Caco-2 (cell line): ENCODE measurements at regions not wholly inside any gene's neighbourhood (a gene's known extent, or its start where the extent isn't known, plus 50 kb on each side); places are given as distances from the start of the nearest gene placed in this dataset.

Experiments
- BruUV-seq: library from RNA; stranded (reverse); fragments of 400-500 nt; replicated peaks from 2 replicates; lab custom pipeline; 2021; lab: Mats Ljungman, UMichigan
- CTCF ChIA-PET: fragments of 300-600 bp; sonication (Branson Sonifier 250); formaldehyde crosslinking; loops from one replicate; lab custom pipeline; 2022; ENCODE audit warnings: antibody characterized with exemption; lab: Charles Lee
- POLR2A ChIA-PET: fragments of 300-600 bp; sonication (Branson Sonifier 250); formaldehyde crosslinking; loops from one replicate; lab custom pipeline; 2022; ENCODE audit warnings: antibody characterized with exemption; lab: Charles Lee
- DNase-seq, 2 experiments: peaks; one replicate each; pipeline versions ENCODE4 v3.0.0 to v3.0.0-alpha.2; 2020 to 2022
- H3K27me3 ChIP-seq: replicated peaks from 2 replicates; pipeline ENCODE4 v1.6.0; 2011; ENCODE audit warnings: low read length; ENCODE audit not compliant: control insufficient read depth, insufficient read depth
- H3K36me3 ChIP-seq: 2 replicates; pipeline ENCODE4 v1.5.1; 2011; ENCODE audit warnings: low read length; ENCODE audit not compliant: control insufficient read depth, insufficient read depth
- H3K4me1 ChIP-seq: fragments of 250-450 bp; sonication (Bioruptor Pico); 2 replicates; pipeline ENCODE4 v1.5.1; 2020; ENCODE audit warnings: mild to moderate bottlenecking
- H3K4me3 ChIP-seq: 2 replicates; pipeline ENCODE4 v1.5.1; 2011; ENCODE audit warnings: low read depth, mild to moderate bottlenecking, control low read depth, low read length
- H3K9me3 ChIP-seq: fragments of 250-450 bp; sonication (Bioruptor Pico); 2 replicates; pipeline ENCODE4 v1.5.1; 2020; ENCODE audit warnings: mild to moderate bottlenecking, moderate library complexity
- H3K27ac Mint-ChIP-seq: one replicate; pipeline ENCODE4 v1.8.0; 2022; ENCODE audit warnings: mixed read lengths; ENCODE audit not compliant: unreplicated experiment
- H3K27me3 Mint-ChIP-seq: one replicate; pipeline ENCODE4 v1.8.0; 2022; ENCODE audit warnings: mixed read lengths; ENCODE audit not compliant: insufficient read depth, unreplicated experiment
- H3K36me3 Mint-ChIP-seq: one replicate; pipeline ENCODE4 v1.8.0; 2022; ENCODE audit warnings: mild to moderate bottlenecking, mixed read lengths; ENCODE audit not compliant: insufficient read depth, unreplicated experiment
- H3K4me1 Mint-ChIP-seq: one replicate; pipeline ENCODE4 v1.8.0; 2022; ENCODE audit warnings: low read depth, mixed read lengths; ENCODE audit not compliant: unreplicated experiment
- H3K4me3 Mint-ChIP-seq: one replicate; pipeline ENCODE4 v1.8.0; 2022; ENCODE audit warnings: mild to moderate bottlenecking, moderate library complexity, mixed read lengths; ENCODE audit not compliant: unreplicated experiment
- H3K9me3 Mint-ChIP-seq: one replicate; pipeline ENCODE4 v1.8.0; 2022; ENCODE audit warnings: mixed read lengths; ENCODE audit not compliant: unreplicated experiment
- intact Hi-C: fragments of 100-400 bp; cut with micrococcal nuclease; formaldehyde crosslinking; loops from one replicate; pipeline ENCODE4 v1.10.0; 2022; ENCODE audit not compliant: unreplicated experiment
- TF ChIP-seq, protein P1 (sequence below), 2 experiments: fragments of 200-600 bp in 1 of 2; IDR thresholded peaks; 1 replicate in 1 of 2; 2 replicates in 1 of 2; pipeline versions ENCODE4 v1.5.1 to v1.8.0; 2011 to 2022; ENCODE audit warnings: antibody characterized with exemption in 1 of 2, control low read depth in 1 of 2, inconsistent platforms in 1 of 2, low read depth in 1 of 2, low read length in 1 of 2, mild to moderate bottlenecking in 1 of 2, moderate library complexity in 1 of 2; ENCODE audit not compliant: insufficient read depth in 1 of 2, severe bottlenecking in 1 of 2, unreplicated experiment in 1 of 2

DNA sequence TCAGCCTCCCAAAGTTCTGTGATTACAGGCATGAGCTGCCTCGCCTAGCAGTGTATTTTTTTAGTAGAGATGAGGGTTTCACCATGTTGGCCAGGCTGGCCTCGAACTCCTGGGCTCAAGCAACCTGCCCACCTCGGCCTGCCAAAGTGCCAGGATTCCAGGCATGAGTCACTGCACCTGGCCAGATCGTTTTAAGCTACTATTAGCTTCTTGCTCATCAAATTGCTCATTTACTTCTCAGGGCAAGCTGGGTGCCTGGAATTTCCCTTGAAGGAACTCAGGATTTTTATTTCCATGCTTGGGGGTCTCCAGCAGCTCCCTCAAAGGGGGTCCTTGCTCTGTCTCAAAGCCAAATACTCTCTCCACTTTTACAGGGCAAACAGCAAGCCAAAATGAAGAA, 798.0 kb upstream of the AUTS2 start:
- Histone ChIP-seq H3K4me3 (no peak overlapping the region), H3K36me3 (no peaks in the 10 kb centered on the region), H3K4me1 (no peaks in the 10 kb centered on the region), H3K9me3 (peaks cover 4% of the 10 kb centered on the region; the same call in 1 of the 2 replicates), H3K27me3 (no peaks in the 10 kb centered on the region)
- Mint-ChIP-seq H3K36me3 (no peaks in the 10 kb centered on the region), H3K27ac (no peak overlapping the region), H3K27me3 (no peaks in the 10 kb centered on the region), H3K9me3 (no peaks in the 10 kb centered on the region), H3K4me3 (no peak overlapping the region), H3K4me1 (no peaks in the 10 kb centered on the region)
- TF ChIP-seq, protein P1, sequence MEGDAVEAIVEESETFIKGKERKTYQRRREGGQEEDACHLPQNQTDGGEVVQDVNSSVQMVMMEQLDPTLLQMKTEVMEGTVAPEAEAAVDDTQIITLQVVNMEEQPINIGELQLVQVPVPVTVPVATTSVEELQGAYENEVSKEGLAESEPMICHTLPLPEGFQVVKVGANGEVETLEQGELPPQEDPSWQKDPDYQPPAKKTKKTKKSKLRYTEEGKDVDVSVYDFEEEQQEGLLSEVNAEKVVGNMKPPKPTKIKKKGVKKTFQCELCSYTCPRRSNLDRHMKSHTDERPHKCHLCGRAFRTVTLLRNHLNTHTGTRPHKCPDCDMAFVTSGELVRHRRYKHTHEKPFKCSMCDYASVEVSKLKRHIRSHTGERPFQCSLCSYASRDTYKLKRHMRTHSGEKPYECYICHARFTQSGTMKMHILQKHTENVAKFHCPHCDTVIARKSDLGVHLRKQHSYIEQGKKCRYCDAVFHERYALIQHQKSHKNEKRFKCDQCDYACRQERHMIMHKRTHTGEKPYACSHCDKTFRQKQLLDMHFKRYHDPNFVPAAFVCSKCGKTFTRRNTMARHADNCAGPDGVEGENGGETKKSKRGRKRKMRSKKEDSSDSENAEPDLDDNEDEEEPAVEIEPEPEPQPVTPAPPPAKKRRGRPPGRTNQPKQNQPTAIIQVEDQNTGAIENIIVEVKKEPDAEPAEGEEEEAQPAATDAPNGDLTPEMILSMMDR (IDR thresholded peaks at IDR 0.05; ENCODE audit: insufficient read depth in 1 of 2, low read depth in 1 of 2, low read length in 1 of 2, severe bottlenecking in 1 of 2, unreplicated experiment in 1 of 2): no peak
- POLR2A ChIA-PET: no interaction called here
- no peak for DNase-seq
- intact Hi-C loops: no loop called here
- CTCF ChIA-PET: no interaction called here
- BruUV-seq: no TSS peak

DNA sequence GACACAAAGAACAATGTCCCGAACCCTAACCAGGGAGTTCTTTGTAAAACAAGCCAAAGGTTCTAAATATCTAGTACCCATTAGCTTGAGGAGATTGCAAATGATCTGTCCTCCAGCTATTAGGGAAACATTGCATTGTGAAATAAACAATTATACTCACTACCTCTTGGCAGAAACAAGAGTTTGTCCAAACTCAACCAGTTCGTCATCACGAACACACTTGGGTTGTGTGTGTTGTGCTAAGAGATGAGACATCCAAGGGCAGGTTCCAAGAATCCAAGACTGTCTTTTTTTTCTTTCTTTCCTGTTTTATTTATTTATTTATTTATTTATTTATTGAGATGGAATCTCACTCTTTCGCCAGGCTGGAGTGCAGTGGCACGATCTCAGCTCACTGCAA, 793.1 kb upstream of the AUTS2 start:
- no peak overlapping the region for H3K4me3 Mint-ChIP-seq
- CTCF ChIA-PET: no interaction called here

DNA sequence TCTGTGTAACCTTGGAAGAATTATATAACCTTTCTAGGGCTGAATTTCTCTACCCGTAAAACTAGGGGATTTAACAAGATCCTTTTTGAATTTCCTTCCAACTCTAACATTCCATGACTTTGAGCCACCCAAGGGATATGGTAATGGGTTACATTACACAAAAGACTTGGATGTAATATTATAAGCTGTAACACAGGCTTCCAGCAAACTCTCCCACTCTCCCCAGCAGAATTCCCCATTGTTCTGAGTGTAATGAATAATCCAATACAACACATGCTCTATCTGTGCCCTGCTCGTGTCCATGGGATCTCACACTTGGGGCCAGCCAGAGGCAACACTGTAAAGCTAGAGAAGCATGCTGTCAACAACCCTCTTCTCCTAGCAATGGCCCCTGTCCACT, 790.6 kb upstream of the AUTS2 start:
- H3K4me3 Mint-ChIP-seq: no peak overlapping the region

More for the DNA sequence above, 793.1 kb upstream of the AUTS2 start:
- Mint-ChIP-seq H3K9me3 (peaks cover 37% of the 10 kb centered on the region), H3K36me3 (no peaks in the 10 kb centered on the region), H3K4me1 (no peaks in the 10 kb centered on the region), H3K27ac (no peak overlapping the region), H3K27me3 (no peaks in the 10 kb centered on the region)
- DNase-seq: no peak
- Histone ChIP-seq H3K27me3 (no peaks in the 10 kb centered on the region), H3K4me3 (no peak overlapping the region), H3K4me1 (no peaks in the 10 kb centered on the region), H3K36me3 (no peaks in the 10 kb centered on the region), H3K9me3 (peaks cover 4% of the 10 kb centered on the region; the same call in 1 of the 2 replicates)
- TF ChIP-seq, protein P1 (IDR thresholded peaks at IDR 0.05; ENCODE audit: insufficient read depth in 1 of 2, low read depth in 1 of 2, low read length in 1 of 2, severe bottlenecking in 1 of 2, unreplicated experiment in 1 of 2): no peak
- POLR2A ChIA-PET: no interaction called here
- intact Hi-C loops: no loop called here
- no TSS peak for BruUV-seq

More for the DNA sequence above, 790.6 kb upstream of the AUTS2 start:
- H3K27me3 ChIP-seq: no peaks in the 10 kb centered on the region
- no TSS peak for BruUV-seq
- intact Hi-C loops: no loop called here
- no peaks in the 10 kb centered on the region for H3K27me3 Mint-ChIP-seq
- H3K4me1 ChIP-seq: no peaks in the 10 kb centered on the region
- H3K4me3 ChIP-seq: no peak overlapping the region
- no peak overlapping the region for H3K27ac Mint-ChIP-seq
- H3K4me1 Mint-ChIP-seq: no peaks in the 10 kb centered on the region
- no peak for DNase-seq
- TF ChIP-seq, protein P1 (IDR thresholded peaks at IDR 0.05; ENCODE audit: insufficient read depth in 1 of 2, low read depth in 1 of 2, low read length in 1 of 2, severe bottlenecking in 1 of 2, unreplicated experiment in 1 of 2): no peak
- H3K36me3 Mint-ChIP-seq: no peaks in the 10 kb centered on the region
- POLR2A ChIA-PET: no interaction called here
- CTCF ChIA-PET: no interaction called here
- peaks cover 4% of the 10 kb centered on the region; the same call in 1 of the 2 replicates for H3K9me3 ChIP-seq
- no peaks in the 10 kb centered on the region for H3K36me3 ChIP-seq
- H3K9me3 Mint-ChIP-seq: peaks cover 58% of the 10 kb centered on the region
